HEK293 (cell line): ENCODE measurements at regions not wholly inside any gene's neighbourhood (a gene's known extent, or its start where the extent isn't known, plus 50 kb on each side); places are given as distances from the start of the nearest gene placed in this dataset.

ENCODE experiments used
- CTCF ChIA-PET: fragments of 350-600 bp; formaldehyde crosslinking; extraction: SDS; loops from one replicate; lab custom pipeline; 2021; ENCODE audit warnings: antibody characterized with exemption; lab: Yijun Ruan, JAX
- POLR2A ChIA-PET: fragments of 300-600 bp; formaldehyde crosslinking; extraction: SDS; loops from one replicate; lab custom pipeline; 2020; ENCODE audit warnings: antibody characterized with exemption, inconsistent platforms; lab: Yijun Ruan, JAX
- H3K27ac ChIP-seq: fragments of 200-500 bp; sonication (Bioruptor generic); 2 replicates; pipeline ENCODE4 v1.5.1; 2014; ENCODE audit warnings: low read depth, low read length, control low read depth, inconsistent platforms; ENCODE audit errors: extremely low read depth
- H3K36me3 ChIP-seq, 2 experiments: fragments of 200-500 bp in 1 of 2; sonication (Bioruptor generic) in 1 of 2; 1 replicate in 1 of 2; 2 replicates in 1 of 2; pipeline ENCODE4 v1.5.1; 2014 to 2017; ENCODE audit warnings: inconsistent platforms in 2 of 2, low read length in 2 of 2; ENCODE audit not compliant: control insufficient read depth in 2 of 2, insufficient read depth in 1 of 2
- H3K4me1 ChIP-seq: fragments of 200-500 bp; sonication (Bioruptor generic); 2 replicates; pipeline ENCODE4 v1.5.1; 2014; ENCODE audit warnings: mild to moderate bottlenecking, low read length, inconsistent platforms; ENCODE audit not compliant: control insufficient read depth, insufficient read depth
- H3K4me3 ChIP-seq: 2 replicates; pipeline ENCODE4 v1.5.1; 2011; ENCODE audit warnings: low read depth, mild to moderate bottlenecking, control low read depth, low read length, moderate library complexity
- H3K9me3 ChIP-seq: fragments of 200-500 bp; sonication (Bioruptor generic); 2 replicates; pipeline ENCODE4 v1.5.1; 2014; ENCODE audit warnings: low read depth, low read length, inconsistent platforms; ENCODE audit not compliant: control insufficient read depth, insufficient read depth
- AEBP2 ChIP-seq: fragments of 450-650 bp; formaldehyde crosslinking; IDR thresholded peaks from 2 replicates; pipeline ENCODE4 v1.5.1; 2016; ENCODE audit warnings: missing biosample characterization, missing genetic modification characterization, borderline replicate concordance
- EGR2 ChIP-seq: fragments of 450-650 bp; formaldehyde crosslinking; IDR thresholded peaks from 2 replicates; pipeline ENCODE4 v1.5.1; 2016; ENCODE audit warnings: low read depth, missing biosample characterization, missing genetic modification characterization
- HIC1 ChIP-seq: fragments of 450-650 bp; formaldehyde crosslinking; IDR thresholded peaks from 2 replicates; pipeline ENCODE4 v1.5.1; 2016; ENCODE audit warnings: missing biosample characterization, missing genetic modification characterization
- KLF1 ChIP-seq: fragments of 450-650 bp; formaldehyde crosslinking; IDR thresholded peaks from 2 replicates; pipeline ENCODE4 v1.5.1; 2016; ENCODE audit warnings: missing biosample characterization, missing genetic modification characterization
- KLF10 ChIP-seq: fragments of 450-650 bp; IDR thresholded peaks from 2 replicates; pipeline ENCODE4 v1.5.1; 2018; ENCODE audit warnings: missing biosample characterization, mild to moderate bottlenecking, missing genetic modification characterization
- PATZ1 ChIP-seq: fragments of 450-650 bp; formaldehyde crosslinking; IDR thresholded peaks from 2 replicates; pipeline ENCODE4 v1.5.1; 2016; ENCODE audit warnings: missing biosample characterization, missing genetic modification characterization
- TCF7L2 ChIP-seq: IDR thresholded peaks from 2 replicates; pipeline ENCODE4 v1.6.1; 2011; ENCODE audit warnings: low read depth, mild to moderate bottlenecking, inconsistent platforms, low read length, moderate library complexity, borderline replicate concordance
- YY1 ChIP-seq: fragments of 450-650 bp; formaldehyde crosslinking; IDR thresholded peaks from 2 replicates; pipeline ENCODE4 v1.5.1; 2018; ENCODE audit warnings: missing biosample characterization, missing genetic modification characterization
- ZBTB26 ChIP-seq: fragments of 450-650 bp; formaldehyde crosslinking; optimal IDR thresholded peaks from 2 replicates; pipeline ENCODE3; 2016; ENCODE audit warnings: missing biosample characterization, mild to moderate bottlenecking, missing genetic modification characterization
- ZIC2 ChIP-seq: fragments of 450-650 bp; formaldehyde crosslinking; IDR thresholded peaks from 2 replicates; pipeline ENCODE4 v1.5.1; 2016; ENCODE audit warnings: missing biosample characterization, missing genetic modification characterization
- ZNF133 ChIP-seq: fragments of 450-650 bp; formaldehyde crosslinking; IDR thresholded peaks from 2 replicates; pipeline ENCODE4 v1.5.1; 2016; ENCODE audit warnings: missing biosample characterization, missing genetic modification characterization
- ZNF138 ChIP-seq: fragments of 450-650 bp; formaldehyde crosslinking; IDR thresholded peaks from 2 replicates; pipeline ENCODE4 v1.5.1; 2016; ENCODE audit warnings: missing biosample characterization, missing genetic modification characterization, borderline replicate concordance
- ZNF18 ChIP-seq: fragments of 450-650 bp; formaldehyde crosslinking; IDR thresholded peaks from 2 replicates; pipeline ENCODE4 v1.5.1; 2016; ENCODE audit warnings: missing biosample characterization, missing genetic modification characterization
- ZNF221 ChIP-seq: fragments of 450-650 bp; formaldehyde crosslinking; IDR thresholded peaks from 2 replicates; pipeline ENCODE4 v1.5.1; 2017; ENCODE audit warnings: missing biosample characterization, missing genetic modification characterization, borderline replicate concordance
- ZNF354C ChIP-seq: fragments of 450-650 bp; formaldehyde crosslinking; IDR thresholded peaks from 2 replicates; pipeline ENCODE4 v1.5.1; 2016; ENCODE audit warnings: missing biosample characterization, missing genetic modification characterization, low read depth, borderline replicate concordance
- ZNF391 ChIP-seq: fragments of 450-650 bp; formaldehyde crosslinking; IDR thresholded peaks from 2 replicates; pipeline ENCODE4 v1.5.1; 2016; ENCODE audit warnings: low read depth, missing biosample characterization, missing genetic modification characterization, borderline replicate concordance
- ZNF416 ChIP-seq: fragments of 450-650 bp; formaldehyde crosslinking; IDR thresholded peaks from 2 replicates; pipeline ENCODE4 v1.5.1; 2016; ENCODE audit warnings: missing biosample characterization, missing genetic modification characterization
- ZNF423 ChIP-seq: fragments of 450-650 bp; formaldehyde crosslinking; IDR thresholded peaks from 2 replicates; pipeline ENCODE4 v1.5.1; 2016; ENCODE audit warnings: missing biosample characterization, missing genetic modification characterization
- ZNF513 ChIP-seq: fragments of 450-650 bp; IDR thresholded peaks from 2 replicates; pipeline ENCODE4 v1.5.1; 2018; ENCODE audit warnings: missing biosample characterization, missing genetic modification characterization
- ZNF555 ChIP-seq: fragments of 450-650 bp; formaldehyde crosslinking; conservative IDR thresholded peaks from 2 replicates; pipeline ENCODE4 v1.5.1; 2017; ENCODE audit warnings: missing biosample characterization, mild to moderate bottlenecking, missing genetic modification characterization, inconsistent platforms
- ZNF558 ChIP-seq: fragments of 450-650 bp; formaldehyde crosslinking; IDR thresholded peaks from 2 replicates; pipeline ENCODE4 v1.5.1; 2016; ENCODE audit warnings: missing biosample characterization, missing genetic modification characterization
- ZNF837 ChIP-seq: fragments of 450-650 bp; formaldehyde crosslinking; IDR thresholded peaks from 2 replicates; pipeline ENCODE4 v1.5.1; 2016; ENCODE audit warnings: missing biosample characterization, missing genetic modification characterization

GRCh38 chr4:135319685-135320084 lies 1118.1 kb upstream of the PABPC4L start:
- POLR2A ChIA-PET = no interaction called here

GRCh38 chr4:135316266-135316779 lies 1114.7 kb upstream of the PABPC4L start:
- H3K36me3 ChIP-seq = no peaks in the 10 kb centered on the region
- TF ChIP-seq HIC1 (tag by site-specific recombination) (no peak), ZNF18 (no peak), AEBP2 (tag by site-specific recombination) (no peak)
- CTCF ChIA-PET = no interaction called here
- POLR2A ChIA-PET = no interaction called here
- no peaks in the 10 kb centered on the region for H3K4me1 ChIP-seq
- H3K27ac ChIP-seq = no peak overlapping the region
- H3K9me3 ChIP-seq = no peaks in the 10 kb centered on the region
- H3K4me3 ChIP-seq = no peak overlapping the region

More at GRCh38 chr4:135319685-135320084, 1118.1 kb upstream of the PABPC4L start:
- no peak overlapping the region for H3K4me3 ChIP-seq
- no peaks in the 10 kb centered on the region for H3K4me1 ChIP-seq
- no peak for TF ChIP-seq ZNF555 (tag by site-specific recombination)
- TF ChIP-seq YY1 (tag by site-specific recombination) = no peak
- no peak for TF ChIP-seq ZNF221 (tag by site-specific recombination)
- no peaks in the 10 kb centered on the region for H3K36me3 ChIP-seq
- no peak overlapping the region for H3K27ac ChIP-seq
- no peaks in the 10 kb centered on the region for H3K9me3 ChIP-seq
- CTCF ChIA-PET = no interaction called here

GRCh38 chr4:135290136-135290535 lies 1088.5 kb upstream of the PABPC4L start:
- ChIA-PET CTCF (interaction anchor here (0.8 kb wide), 1 partner anchor 130 kb away, joined by 3 read pairs; no protein-coding TSS in a partner anchor), POLR2A (no interaction called here)
- no peaks in the 10 kb centered on the region for H3K36me3 ChIP-seq
- H3K9me3 ChIP-seq = no peaks in the 10 kb centered on the region
- H3K4me1 ChIP-seq = no peaks in the 10 kb centered on the region
- no peak overlapping the region for H3K4me3 ChIP-seq
- no peak overlapping the region for H3K27ac ChIP-seq
- TF ChIP-seq KLF1 (no peak), ZNF423 (tag by site-specific recombination) (no peak), ZNF558 (tag by site-specific recombination) (no peak), ZNF138 (tag by site-specific recombination) (no peak), ZNF416 (no peak), ZNF837 (tag by site-specific recombination) (no peak), PATZ1 (tag by site-specific recombination) (no peak), TCF7L2 (no peak), ZBTB26 (tag by site-specific recombination) (no peak), KLF10 (tag by site-specific recombination) (no peak), ZIC2 (tag by site-specific recombination) (no peak), ZNF354C (tag by site-specific recombination) (no peak), EGR2 (no peak), ZNF513 (no peak), ZNF391 (tag by site-specific recombination) (no peak), ZNF133 (tag by site-specific recombination) (no peak)
